ENCODE measurements at regions not wholly inside any gene's neighbourhood (a gene's known extent, or its start where the extent isn't known, plus 50 kb on each side); places are given as distances from the start of the nearest gene placed in this dataset.
A peak's percentile ranks its signal among the peaks of the same experiment; 100 is the strongest.

GRCh38 chr16:86714166-86714565 lies 135.8 kb downstream of the FOXL1 start:
- WGBS, 3 donors: 50 to 63% (median 55%) methylated on average over 4 of the region's 4 CpGs
- Histone ChIP-seq H3K9me3 (no peaks in the 10 kb centered on the region), H3K4me3 (no peak overlapping the region), H3K27ac (no peak overlapping the region), H3K4me1 (no peaks in the 10 kb centered on the region), H3K27me3 (ENCODE audit: insufficient read depth in 3 of 3, low read length in 2 of 3) (peaks cover 0 to 24% (median 0%) of the 10 kb centered on the region in 3 donors), H3K36me3 (ENCODE audit: insufficient read depth in 1 of 2, low read depth in 1 of 2) (no peaks in the 10 kb centered on the region)
- ATAC-seq (no peak), DNase-seq (peak in 1 of 2 donors; percentile 34)
- intact Hi-C loops (cut with DNase I): no loop called here
- TF ChIP-seq, protein P1, sequence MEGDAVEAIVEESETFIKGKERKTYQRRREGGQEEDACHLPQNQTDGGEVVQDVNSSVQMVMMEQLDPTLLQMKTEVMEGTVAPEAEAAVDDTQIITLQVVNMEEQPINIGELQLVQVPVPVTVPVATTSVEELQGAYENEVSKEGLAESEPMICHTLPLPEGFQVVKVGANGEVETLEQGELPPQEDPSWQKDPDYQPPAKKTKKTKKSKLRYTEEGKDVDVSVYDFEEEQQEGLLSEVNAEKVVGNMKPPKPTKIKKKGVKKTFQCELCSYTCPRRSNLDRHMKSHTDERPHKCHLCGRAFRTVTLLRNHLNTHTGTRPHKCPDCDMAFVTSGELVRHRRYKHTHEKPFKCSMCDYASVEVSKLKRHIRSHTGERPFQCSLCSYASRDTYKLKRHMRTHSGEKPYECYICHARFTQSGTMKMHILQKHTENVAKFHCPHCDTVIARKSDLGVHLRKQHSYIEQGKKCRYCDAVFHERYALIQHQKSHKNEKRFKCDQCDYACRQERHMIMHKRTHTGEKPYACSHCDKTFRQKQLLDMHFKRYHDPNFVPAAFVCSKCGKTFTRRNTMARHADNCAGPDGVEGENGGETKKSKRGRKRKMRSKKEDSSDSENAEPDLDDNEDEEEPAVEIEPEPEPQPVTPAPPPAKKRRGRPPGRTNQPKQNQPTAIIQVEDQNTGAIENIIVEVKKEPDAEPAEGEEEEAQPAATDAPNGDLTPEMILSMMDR (IDR thresholded peaks at IDR 0.05): no peak

- intact Hi-C loops (cut with DNase I): no loop called here
These were observed 138.3 kb downstream of the FOXL1 start for GRCh38 chr16:86716649-86717048.

GRCh38 chr16:86718118-86718517 lies 139.8 kb downstream of the FOXL1 start:
- ATAC-seq (no peak), DNase-seq (no peak)
- no peak overlapping the region for H3K4me3 ChIP-seq
- H3K9me3 ChIP-seq: no peaks in the 10 kb centered on the region
- H3K27ac ChIP-seq: no peak overlapping the region
- no peaks in the 10 kb centered on the region for H3K36me3 ChIP-seq (ENCODE audit: insufficient read depth in 1 of 2, low read depth in 1 of 2)
- TF ChIP-seq, protein P1 (IDR thresholded peaks at IDR 0.05): no peak
- peaks cover 0 to 26% (median 1%) of the 10 kb centered on the region in 3 donors for H3K27me3 ChIP-seq (ENCODE audit: insufficient read depth in 3 of 3, low read length in 2 of 3)
- intact Hi-C loops (cut with DNase I): no loop called here
- no peaks in the 10 kb centered on the region for H3K4me1 ChIP-seq
- WGBS, 3 donors: 24 to 32% (median 26%) methylated on average over 9 of the region's 9 CpGs

More at GRCh38 chr16:86716649-86717048, 138.3 kb downstream of the FOXL1 start:
- H3K27ac ChIP-seq: no peak overlapping the region
- DNase-seq (peak in 1 of 2 donors; percentile 3), ATAC-seq (no peak)
- peaks cover 0 to 23% (median 1%) of the 10 kb centered on the region in 3 donors for H3K27me3 ChIP-seq (ENCODE audit: insufficient read depth in 3 of 3, low read length in 2 of 3)
- H3K36me3 ChIP-seq (ENCODE audit: insufficient read depth in 1 of 2, low read depth in 1 of 2): no peaks in the 10 kb centered on the region
- TF ChIP-seq, protein P1 (IDR thresholded peaks at IDR 0.05): no peak
- no peaks in the 10 kb centered on the region for H3K4me1 ChIP-seq
- WGBS, 3 donors: 59 to 74% (median 60%) methylated on average over 9 of the region's 9 CpGs
- H3K9me3 ChIP-seq: no peaks in the 10 kb centered on the region
- H3K4me3 ChIP-seq: no peak overlapping the region

GRCh38 chr16:86722970-86723369 lies 144.6 kb downstream of the FOXL1 start:
- no peaks in the 10 kb centered on the region for H3K4me1 ChIP-seq
- TF ChIP-seq, protein P1 (IDR thresholded peaks at IDR 0.05): no peak
- intact Hi-C loops (cut with DNase I): no loop called here
- H3K27ac ChIP-seq: no peak overlapping the region
- peaks cover 0 to 17% (median 1%) of the 10 kb centered on the region in 3 donors for H3K27me3 ChIP-seq (ENCODE audit: insufficient read depth in 3 of 3, low read length in 2 of 3)
- no peak for ATAC-seq
- WGBS, 3 donors: 80 to 85% (median 84%) methylated on average over 5 of the region's 5 CpGs
- peak in 1 of 2 donors; percentile 1 for DNase-seq
- no peaks in the 10 kb centered on the region for H3K9me3 ChIP-seq
- H3K4me3 ChIP-seq: no peak overlapping the region
- no peaks in the 10 kb centered on the region for H3K36me3 ChIP-seq (ENCODE audit: insufficient read depth in 1 of 2, low read depth in 1 of 2)

- no peak overlapping the region for H3K27ac ChIP-seq
- peaks cover 0 to 14% (median 1%) of the 10 kb centered on the region in 3 donors for H3K27me3 ChIP-seq (ENCODE audit: insufficient read depth in 3 of 3, low read length in 2 of 3)
- intact Hi-C loops (cut with DNase I): no loop called here
- H3K9me3 ChIP-seq: no peaks in the 10 kb centered on the region
- peak in 1 of 2 donors; percentile 9 for DNase-seq
- H3K36me3 ChIP-seq (ENCODE audit: insufficient read depth in 1 of 2, low read depth in 1 of 2): no peaks in the 10 kb centered on the region
- no peak for ATAC-seq
- WGBS, 3 donors: 61 to 69% (median 65%) methylated on average over 10 of the region's 10 CpGs
- no peak overlapping the region for H3K4me3 ChIP-seq
- TF ChIP-seq, protein P1 (IDR thresholded peaks at IDR 0.05): no peak
- no peaks in the 10 kb centered on the region for H3K4me1 ChIP-seq
These were observed 145.3 kb downstream of the FOXL1 start for GRCh38 chr16:86723689-86724088.

Data from psoas muscle (tissue), 7 donors.